GM21390 (cell line): ENCODE measurements at regions not wholly inside any gene's neighbourhood (a gene's known extent, or its start where the extent isn't known, plus 50 kb on each side); places are given as distances from the start of the nearest gene placed in this dataset.
"Not testable (repeated sequence)": the region's sequence is repeated elsewhere in the genome, so short reads cannot be mapped to it uniquely, and the experiment has no call there.

ENCODE experiments used
- ATAC-seq: cut with Tn5 transposase; IDR thresholded peaks from one replicate; pipeline ENCODE4 v1.9.1; 2021; ENCODE audit not compliant: unreplicated experiment

DNA sequence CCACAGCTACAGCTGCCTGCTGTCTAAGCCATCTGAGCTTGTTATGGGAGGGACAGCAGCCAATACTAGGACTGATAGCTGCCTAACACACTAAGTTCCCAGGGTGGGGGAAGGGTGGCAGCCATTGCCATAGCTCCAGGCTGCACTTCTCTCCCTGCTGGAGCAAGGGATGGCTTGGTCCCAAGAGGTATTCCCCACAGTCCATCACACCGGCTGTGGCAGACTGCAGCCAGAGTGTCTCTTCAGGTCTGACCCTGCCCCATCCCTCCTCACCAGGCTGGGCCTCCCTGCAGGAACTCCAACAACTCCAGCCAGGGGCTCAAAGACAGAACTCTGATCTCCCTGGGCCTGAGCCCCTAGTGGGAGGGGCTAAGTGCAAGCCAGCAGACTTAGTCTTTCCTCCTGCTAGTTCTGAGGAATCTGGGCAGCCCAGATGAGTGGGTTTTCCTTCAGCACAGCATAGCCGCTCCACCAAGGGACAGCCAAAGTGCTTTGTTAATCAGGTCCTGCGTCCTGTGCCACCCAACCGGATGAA is 632.1 kb downstream of the SOCS6 start:
- ATAC-seq = no peak

DNA sequence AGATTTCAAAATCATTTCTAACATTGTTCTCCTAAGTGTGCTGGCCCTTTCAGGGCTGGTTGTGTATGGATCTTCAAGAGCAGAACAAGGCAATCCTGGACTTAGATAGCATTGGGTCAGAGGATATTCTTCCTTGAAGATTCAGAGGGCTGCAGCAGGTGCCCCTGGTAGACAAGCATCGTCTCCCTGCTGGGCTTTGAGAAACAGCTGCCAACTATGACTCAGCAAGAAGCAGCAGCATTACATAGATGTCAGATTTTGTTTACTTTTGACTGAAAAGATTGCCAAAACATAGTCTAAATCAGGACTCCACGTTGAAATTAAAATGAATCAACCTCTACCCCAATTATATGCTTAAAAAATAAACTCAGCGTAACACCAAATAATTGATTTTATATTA is 618.8 kb downstream of the SOCS6 start:
- no peak for ATAC-seq

DNA sequence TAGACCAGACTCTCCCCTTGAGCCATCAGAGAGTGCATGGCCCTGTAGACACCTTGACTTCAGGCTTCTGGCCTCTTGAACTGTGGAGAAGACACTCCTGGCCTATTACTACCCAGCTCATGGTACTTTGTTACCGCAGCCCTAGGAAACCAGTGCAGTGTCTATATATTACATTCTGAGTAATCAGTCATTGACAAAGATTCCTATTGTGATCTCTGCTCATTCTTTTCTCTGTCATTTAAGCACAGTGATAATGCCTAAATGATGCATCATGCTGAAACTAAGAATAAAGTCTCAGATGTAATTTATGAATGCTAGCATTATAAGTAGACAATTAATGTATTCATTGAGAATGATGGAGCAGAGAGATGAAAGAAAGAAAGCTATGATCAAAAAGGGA is 603.5 kb downstream of the SOCS6 start:
- no peak for ATAC-seq

DNA sequence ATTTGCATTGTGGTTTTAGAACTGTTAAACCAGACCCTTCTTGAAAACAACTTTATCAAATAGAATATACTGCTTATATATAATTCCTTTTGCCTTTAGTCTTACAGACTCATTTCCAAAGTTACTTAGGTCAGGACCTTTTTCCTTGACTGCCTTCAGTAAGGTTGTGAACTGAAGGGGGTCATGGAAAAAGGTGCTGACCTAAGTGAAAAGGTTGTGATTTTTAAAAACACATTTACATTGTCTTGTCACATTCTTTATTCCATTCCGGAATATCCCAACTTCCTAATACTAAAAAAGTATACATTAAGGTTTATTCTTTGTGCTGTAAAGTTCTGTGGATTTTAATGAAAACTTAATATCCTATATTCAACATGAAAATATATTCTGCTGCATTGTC is 581.4 kb downstream of the SOCS6 start:
- ATAC-seq = no peak

DNA sequence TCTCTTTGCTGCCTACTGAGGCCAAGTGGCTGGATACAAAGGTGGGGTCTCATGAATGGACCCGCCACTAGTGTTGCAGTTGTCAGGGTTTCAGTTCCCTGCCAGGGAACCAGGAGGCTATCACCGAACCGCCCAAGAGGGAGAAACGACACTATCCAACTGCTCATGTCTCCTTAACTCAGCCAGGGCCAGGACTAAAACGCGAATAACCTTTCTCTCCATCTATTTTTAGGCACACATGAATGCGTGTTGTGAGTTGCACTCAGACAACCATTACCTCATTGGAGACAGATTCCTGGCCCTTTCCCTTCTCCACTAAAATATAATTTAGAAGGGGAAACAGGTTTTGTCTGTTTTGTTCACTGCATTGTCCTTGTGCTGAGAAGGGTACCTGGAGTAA is 559.5 kb downstream of the SOCS6 start:
- no peak for ATAC-seq

DNA sequence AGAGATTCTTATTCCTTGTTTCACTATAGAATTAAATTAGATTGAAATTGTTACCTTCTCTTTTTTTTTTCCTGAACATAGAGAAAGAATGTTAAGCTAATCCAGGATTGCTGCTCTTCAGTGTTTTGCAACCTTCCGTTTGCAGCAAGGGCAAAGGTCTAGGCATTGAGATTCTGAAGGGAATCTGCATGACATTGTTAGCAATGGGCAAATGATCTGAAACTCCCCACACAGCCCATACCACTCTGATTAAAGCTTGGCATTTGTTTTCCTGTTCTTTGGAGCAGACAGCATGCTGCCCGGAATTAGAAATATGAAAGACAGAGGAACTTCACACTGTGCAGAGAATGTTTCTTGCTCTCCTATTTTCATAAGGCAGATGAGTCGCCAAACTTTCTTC is 551.8 kb downstream of the SOCS6 start:
- no peak for ATAC-seq

DNA sequence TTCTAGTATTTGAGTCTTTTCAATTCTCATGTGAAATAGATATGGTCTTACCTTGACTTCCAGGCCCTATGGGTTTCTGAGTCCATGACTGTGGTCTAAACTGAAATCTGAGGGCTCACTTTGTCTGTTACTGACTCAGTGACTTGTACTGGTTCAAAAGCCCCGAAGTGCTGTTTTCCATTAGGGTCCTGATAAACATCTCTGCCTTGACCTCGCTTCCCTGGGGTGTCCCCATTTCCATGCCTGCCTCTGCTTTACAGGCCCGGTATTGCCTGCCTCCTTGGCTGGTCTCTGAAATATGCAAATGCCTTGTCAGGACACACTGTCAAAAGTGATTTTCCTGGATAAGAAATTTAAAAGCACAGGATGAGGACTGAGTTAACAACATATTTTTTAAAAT is 538.8 kb downstream of the SOCS6 start:
- ATAC-seq = no peak

DNA sequence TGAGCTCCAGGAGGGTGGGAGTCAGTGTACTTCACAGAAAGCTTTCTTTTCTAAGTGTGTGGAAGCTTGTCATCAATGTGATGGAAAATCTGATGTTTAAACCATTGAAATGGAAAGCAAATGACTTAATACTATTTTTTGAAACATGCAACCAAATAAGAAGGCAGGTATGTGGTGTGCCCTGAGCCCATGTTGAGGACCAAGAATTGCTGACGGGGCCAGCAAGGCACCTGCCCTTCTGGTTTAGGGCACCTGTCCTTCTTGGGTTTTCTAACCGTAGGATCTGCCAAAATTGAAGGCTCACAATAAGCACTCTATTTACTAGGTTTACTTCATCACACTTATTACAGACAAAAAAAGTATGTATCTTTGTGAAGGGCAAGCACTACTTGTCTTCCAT is 537.7 kb downstream of the SOCS6 start:
- ATAC-seq = no peak

DNA sequence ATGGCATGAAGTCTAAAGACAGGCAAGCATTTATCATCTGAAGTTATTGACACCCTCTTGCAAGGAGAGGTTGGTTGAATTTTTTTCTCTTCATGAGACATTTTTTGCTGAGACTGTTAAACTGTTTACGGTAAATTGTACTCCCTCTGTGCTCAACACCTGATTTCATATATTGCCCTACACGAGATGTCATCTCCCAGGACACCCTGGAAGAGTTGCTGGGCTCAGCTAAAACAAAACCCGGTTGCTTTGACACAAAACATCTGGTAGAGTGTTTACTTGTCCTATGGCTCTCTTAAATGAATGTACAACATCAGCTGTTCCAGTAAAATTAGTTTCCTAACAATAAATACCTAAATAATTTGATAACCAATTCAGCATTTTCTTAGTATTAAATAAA is 533.8 kb downstream of the SOCS6 start:
- ATAC-seq = no peak

DNA sequence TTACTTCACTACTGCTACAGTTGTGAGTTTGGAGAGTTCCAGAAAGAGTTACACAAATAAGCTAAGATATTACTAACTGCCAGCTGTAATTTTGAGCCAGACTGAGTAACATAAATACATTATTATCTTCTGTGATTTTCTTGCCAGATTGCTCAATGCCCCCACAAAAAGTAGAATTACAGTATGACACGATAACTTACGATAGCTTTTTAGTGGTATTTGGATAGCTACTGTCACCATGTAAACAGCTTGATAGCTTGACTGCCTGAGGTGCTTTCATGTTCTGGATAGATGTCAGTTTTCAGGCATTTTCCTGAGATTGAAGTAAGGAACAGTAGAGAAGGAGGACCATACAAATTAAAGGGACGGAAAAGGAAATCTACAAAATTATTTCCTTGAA is 533.3 kb downstream of the SOCS6 start:
- ATAC-seq = no peak

DNA sequence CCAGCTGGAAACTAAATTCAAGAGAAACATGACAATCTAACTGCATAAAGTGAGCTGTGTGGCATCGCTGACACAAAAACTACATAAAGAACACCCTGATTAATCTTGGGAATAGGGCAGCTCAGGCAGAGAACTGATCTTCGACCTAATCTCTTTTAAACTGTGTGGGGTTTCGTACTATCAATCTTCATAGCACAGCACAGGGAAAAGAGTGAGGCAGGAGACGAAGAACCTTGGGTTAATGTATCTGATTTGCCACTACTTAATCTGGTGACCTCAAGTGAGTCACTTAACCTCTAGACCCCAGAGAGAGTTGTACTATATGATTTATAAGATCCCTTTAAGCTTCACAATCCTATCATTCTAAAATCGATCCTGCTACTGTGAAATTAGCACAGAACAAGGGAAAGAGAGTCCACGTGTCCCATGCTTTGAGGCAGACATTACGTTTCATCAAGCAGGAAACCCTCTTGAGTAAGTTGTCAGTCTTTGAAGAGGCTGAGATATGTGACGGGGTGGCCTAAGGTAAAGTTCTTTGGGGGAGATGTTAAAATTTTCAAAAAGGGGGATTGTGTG is 519.7 kb downstream of the SOCS6 start:
- no peak for ATAC-seq

DNA sequence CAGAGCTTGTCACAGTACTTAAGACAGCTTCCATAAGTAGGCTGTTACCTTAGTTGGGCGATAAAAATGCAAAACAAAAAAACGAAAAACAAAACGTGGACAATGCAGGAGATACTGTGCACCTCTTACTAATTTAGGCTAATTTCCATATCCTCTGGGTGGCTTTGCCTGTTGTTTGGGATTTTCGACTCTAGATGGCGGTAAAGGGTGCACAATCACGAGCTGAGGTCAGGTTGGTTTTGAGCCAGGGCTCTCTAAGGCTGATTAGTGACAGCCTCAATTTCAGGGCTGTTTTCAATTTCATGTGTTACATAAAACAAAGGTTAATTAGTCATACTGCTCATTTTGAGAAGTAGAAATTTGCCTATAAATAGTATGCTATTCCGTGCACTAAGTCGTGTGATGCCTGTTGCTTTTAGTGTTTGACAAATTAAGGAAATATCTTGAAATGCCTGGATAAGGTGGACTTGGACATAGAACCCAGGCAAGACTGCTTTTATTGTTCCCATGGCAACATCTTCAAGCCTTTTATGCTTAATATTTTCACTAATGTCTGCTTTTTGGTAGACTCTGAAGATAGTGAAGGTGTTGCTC is 493.1 kb downstream of the SOCS6 start:
- ATAC-seq = peak; percentile 98

DNA sequence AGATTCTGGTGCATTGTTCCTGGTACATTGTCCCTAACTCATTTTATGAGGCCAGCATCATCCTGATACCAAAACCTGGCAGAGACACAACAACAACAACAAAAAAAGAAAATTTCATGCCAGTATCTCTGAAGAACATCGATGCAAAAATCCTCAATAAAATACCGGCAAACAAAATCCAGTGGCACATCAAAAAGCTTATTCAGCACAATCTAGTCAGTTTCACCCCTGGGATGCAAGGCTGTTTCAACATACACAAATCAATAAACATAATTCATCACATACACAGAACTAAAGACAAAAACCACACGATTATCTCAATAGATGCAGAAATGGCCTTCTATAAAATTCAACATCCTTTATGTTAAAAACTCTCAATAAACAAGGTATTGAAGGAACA is 477.4 kb downstream of the SOCS6 start:
- ATAC-seq = not testable (repeated sequence)

DNA sequence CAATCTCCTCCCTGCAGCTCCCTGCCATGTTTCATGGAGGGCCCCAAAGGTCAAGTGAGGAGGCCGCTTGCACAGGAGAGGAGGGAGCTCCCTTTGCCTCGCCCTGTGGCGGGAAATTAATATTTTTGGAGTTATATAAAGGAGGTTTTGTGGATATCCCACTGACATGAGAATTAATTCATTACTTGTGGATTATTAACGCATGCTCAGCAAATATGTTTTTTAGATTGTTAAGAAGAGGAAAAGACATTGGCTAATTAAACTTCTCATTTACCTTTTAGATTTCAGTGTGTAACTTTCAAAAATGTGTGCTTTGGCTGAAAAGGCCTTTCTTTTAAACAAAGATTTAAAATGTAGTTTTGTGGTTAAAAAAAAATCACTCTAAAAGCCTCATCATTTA is 474.0 kb downstream of the SOCS6 start:
- no peak for ATAC-seq

DNA sequence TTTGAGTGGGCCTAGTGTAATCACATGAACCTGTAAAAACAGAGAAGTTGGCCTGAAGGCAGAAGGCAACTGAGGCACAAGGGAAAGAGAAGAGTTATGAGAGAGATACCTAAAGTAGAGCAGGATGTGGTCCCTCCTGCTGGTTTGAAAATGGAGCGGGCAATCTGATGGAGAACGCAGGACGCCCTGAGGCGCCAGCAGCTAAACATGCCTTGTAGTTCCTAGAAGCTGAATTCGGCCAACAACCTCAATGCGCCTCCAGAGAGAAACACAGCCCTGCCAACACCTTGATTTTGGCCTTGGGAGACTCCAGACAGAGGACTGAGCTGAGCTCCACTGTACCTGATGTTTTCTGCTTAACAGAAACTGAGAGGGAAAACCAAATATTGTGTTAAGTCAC is 469.9 kb downstream of the SOCS6 start:
- ATAC-seq = no peak

DNA sequence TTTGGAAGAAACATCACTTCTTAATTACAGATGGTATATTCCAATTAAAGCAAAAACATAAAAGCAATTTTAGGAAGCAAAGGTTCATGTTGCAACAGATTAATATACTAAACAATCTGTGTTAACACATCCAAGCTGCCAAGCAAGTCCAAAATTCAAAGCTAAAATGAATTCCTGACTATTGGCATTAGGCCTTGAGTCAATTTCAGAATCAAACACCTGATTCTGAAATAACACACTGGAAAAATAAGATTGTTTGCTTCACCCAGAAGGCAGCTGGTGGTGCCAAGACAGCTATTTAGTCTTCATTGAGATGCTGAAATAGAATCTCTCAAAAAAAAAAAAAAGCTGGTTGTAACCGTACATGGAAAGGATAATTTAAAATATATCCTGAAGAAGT is 465.6 kb downstream of the SOCS6 start:
- ATAC-seq = no peak

DNA sequence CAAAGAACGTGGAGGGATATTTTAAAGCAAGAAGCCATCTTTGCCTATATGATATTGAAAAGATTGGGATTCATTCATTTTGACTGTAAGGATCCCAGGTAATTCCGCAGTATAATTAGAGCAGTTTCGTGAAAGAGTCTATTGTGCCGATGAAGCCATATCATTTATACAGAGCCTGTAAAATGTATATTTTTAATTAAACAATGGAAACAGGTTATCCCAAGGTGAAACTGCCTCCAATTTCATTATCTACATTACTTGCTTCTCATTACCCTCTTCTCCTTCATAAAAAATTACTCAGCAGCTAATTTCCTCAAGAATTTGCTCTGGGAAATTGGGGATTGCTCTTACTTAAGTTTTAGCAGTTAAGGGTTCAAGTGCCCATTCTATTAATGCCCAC is 444.1 kb downstream of the SOCS6 start:
- no peak for ATAC-seq

DNA sequence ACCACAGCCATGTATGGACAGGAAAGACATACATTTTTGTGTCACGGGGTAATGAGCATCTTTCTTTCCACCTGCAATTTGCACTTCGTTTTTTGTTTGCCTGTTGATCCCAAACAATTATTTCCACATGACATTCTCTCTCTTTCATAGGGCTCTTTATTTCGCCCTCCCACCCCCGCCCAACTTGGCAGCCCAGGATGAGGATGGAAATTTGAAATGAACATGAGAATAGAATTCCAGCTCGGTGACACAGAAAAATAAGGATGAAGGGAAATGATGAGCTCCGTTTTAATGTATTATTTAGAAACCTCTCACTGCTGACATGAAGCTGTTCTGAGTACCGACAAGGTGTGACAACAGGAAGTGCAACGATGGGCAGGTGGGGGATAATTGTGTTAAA is 443.3 kb downstream of the SOCS6 start:
- ATAC-seq = no peak

DNA sequence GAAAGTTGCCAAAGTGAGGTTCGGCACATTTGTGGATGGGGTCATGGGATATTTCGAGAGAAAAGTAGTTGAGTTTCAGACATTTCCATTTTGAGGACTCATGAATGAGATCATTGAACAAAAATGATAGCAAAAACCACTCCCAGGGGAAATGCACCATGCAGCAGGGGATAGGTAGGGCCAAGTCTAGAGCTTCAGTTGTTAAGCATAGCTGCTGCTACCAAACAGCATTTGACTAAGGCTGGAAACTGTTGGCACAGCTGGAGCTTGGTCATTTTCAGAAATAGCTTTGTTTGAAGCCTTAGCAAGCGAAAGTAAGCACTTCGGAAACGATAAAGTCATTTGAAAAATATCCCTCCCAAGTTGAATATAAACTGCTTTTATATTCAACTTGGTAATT is 431.8 kb downstream of the SOCS6 start:
- no peak for ATAC-seq

DNA sequence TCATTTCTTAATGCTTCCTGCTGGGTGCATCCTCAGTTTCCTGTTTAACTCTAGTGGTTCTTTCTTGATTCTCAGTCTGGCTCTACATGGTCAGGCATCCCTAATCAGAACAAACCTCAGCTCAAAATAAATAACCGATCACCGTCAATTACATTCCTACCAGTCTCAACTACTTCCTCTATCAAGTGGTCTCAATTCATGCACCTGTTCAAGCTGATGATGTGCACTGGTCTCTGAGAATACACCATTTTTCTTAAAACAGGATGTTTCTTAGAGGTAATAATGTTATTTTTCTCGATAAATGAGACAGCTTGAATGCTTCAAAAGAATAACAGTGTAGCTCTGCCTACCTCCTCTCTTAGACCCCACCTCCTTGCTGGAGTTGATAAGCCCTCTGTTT is 420.9 kb downstream of the SOCS6 start:
- ATAC-seq = no peak

DNA sequence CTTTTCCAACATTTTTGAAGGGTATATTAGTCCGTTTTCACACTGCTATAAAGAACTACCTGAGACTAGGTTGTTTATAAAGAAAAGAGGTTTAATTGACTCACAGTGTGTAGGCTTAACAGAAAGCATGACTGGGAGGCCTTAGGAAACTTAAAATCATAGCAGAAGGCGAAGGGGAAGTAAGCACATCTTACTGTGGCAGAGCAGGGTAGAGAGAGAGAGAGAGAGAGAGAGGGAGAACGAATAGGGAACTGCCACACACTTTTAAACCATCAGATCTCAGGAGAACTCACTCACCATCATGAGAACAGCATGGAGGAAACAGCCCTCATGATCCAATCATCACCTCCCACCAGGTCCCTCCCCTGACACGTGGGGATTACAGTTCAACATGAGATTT is 420.3 kb downstream of the SOCS6 start:
- no peak for ATAC-seq

DNA sequence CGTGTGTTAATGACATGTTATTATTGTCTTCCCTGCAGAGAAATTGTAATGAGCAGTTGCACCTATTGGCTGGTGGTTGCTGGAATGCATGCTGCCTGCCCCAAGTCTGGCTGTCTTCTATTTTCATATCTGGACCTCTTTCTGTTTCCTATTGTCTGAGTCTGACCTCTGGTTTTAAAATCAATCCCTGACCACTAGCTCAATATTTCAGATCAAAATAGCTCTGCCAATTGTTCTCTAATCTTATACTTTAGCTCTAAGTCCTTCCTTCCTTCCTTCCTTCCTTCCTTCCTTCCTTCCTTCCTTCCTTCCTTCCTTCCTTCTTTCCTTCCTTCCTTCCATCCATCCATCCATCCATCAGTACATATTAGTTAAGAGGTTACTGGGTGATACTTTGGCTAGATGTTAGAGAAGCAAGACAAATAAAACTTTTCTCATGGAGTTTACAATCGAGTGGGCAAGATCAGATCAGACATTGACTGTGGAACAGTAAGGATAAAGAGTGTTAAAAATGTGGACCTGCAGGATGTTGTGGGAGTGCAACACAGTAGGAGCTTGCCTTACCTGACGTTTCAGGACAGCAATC is 417.1 kb downstream of the SOCS6 start:
- no peak for ATAC-seq

DNA sequence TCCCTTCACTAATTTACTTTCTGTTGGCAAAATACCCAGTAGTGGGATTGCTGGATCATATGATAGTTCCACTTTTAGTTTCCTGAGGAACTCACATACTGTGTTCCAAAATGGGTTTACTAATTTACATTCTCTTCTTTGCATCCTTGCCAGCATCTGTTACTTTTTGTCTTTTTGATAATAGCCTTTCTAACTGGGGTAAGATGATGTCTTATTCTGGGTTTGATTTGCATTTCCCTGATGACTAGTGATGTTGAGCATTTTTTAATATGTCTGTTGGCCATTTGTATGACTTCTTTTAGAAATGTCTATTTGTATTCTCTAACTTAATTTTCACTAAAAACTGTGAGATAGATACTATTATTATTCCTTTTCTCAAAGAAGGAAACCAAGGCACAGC is 411.7 kb downstream of the SOCS6 start:
- ATAC-seq = no peak
